ENCODE measurements at regions not wholly inside any gene's neighbourhood (a gene's known extent, or its start where the extent isn't known, plus 50 kb on each side); places are given as distances from the start of the nearest gene placed in this dataset.

DNA sequence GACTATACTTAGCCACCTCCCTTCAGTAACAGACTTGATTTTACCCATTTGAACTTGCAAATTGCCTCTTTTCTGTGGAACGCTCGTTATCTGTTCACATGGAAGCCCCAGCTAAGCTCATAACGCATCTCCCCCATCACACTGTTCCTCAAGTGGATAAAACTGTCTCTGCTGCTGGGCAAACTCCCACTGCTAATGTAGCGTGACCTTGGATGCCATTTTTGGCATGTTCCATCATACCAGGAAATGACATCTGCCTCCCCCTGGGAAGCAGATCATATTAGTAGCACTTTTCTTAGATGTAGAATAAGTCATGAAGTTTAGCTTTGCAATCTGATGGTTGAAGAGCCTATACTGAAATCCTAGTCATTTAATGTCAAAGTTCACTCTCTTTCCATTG lies 528.7 kb upstream of the PLXNA2 start:
- TF ChIP-seq, protein P1, sequence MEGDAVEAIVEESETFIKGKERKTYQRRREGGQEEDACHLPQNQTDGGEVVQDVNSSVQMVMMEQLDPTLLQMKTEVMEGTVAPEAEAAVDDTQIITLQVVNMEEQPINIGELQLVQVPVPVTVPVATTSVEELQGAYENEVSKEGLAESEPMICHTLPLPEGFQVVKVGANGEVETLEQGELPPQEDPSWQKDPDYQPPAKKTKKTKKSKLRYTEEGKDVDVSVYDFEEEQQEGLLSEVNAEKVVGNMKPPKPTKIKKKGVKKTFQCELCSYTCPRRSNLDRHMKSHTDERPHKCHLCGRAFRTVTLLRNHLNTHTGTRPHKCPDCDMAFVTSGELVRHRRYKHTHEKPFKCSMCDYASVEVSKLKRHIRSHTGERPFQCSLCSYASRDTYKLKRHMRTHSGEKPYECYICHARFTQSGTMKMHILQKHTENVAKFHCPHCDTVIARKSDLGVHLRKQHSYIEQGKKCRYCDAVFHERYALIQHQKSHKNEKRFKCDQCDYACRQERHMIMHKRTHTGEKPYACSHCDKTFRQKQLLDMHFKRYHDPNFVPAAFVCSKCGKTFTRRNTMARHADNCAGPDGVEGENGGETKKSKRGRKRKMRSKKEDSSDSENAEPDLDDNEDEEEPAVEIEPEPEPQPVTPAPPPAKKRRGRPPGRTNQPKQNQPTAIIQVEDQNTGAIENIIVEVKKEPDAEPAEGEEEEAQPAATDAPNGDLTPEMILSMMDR (IDR thresholded peaks at IDR 0.05; ENCODE audit: insufficient read depth, low read length, poor library complexity, severe bottlenecking): no peak
- no peak for TF ChIP-seq EZH2phosphoT487 (conservative IDR thresholded peaks at IDR 0.05; ENCODE audit: low read length)

Measured in SU-DHL-6 (cell line).